Mesendoderm (in vitro differentiated cells): ENCODE measurements at regions not wholly inside any gene's neighbourhood (a gene's known extent, or its start where the extent isn't known, plus 50 kb on each side); places are given as distances from the start of the nearest gene placed in this dataset.

Source experiments
- DNase-seq: peaks from one replicate; pipeline ENCODE4 v3.0.0; 2013
- H2AK5ac ChIP-seq: 2 replicates; pipeline ENCODE4 v1.6.1; 2013; ENCODE audit warnings: low read length, inconsistent platforms
- H2BK120ac ChIP-seq: 2 replicates; pipeline ENCODE4 v1.6.1; 2013; ENCODE audit warnings: low read depth, mild to moderate bottlenecking, low read length, moderate library complexity, mixed read lengths
- H2BK15ac ChIP-seq: replicated peaks from 2 replicates; pipeline ENCODE4 v1.6.1; 2013; ENCODE audit warnings: low read depth, mild to moderate bottlenecking, moderate library complexity
- H2BK5ac ChIP-seq: 2 replicates; pipeline ENCODE4 v1.6.1; 2013; ENCODE audit warnings: low read length, inconsistent platforms
- H3K18ac ChIP-seq: 2 replicates; pipeline ENCODE4 v1.6.1; 2013; ENCODE audit warnings: mild to moderate bottlenecking, low read length, mixed read lengths
- H3K23ac ChIP-seq: one replicate; pipeline ENCODE4 v1.6.1; 2013; ENCODE audit warnings: low read length
- H3K27ac ChIP-seq: 2 replicates; pipeline ENCODE4 v1.5.1; 2013; ENCODE audit warnings: low read depth, mild to moderate bottlenecking, inconsistent platforms, low read length, moderate library complexity
- H3K27me3 ChIP-seq: 2 replicates; pipeline ENCODE4 v1.6.1; 2013; ENCODE audit warnings: low read length, control low read depth, mild to moderate bottlenecking, inconsistent platforms; ENCODE audit not compliant: insufficient read depth, poor library complexity
- H3K36me3 ChIP-seq: 2 replicates; pipeline ENCODE4 v1.6.1; 2013; ENCODE audit warnings: low read length, inconsistent platforms; ENCODE audit not compliant: control insufficient read depth, insufficient read depth
- H3K4ac ChIP-seq: one replicate; pipeline ENCODE4 v1.6.1; 2013; ENCODE audit warnings: low read depth, mild to moderate bottlenecking, low read length, moderate library complexity
- H3K4me1 ChIP-seq: 2 replicates; pipeline ENCODE4 v1.6.1; 2013; ENCODE audit warnings: low read depth, low read length, inconsistent platforms; ENCODE audit not compliant: control insufficient read depth
- H3K4me2 ChIP-seq: 2 replicates; pipeline ENCODE4 v1.6.1; 2013; ENCODE audit warnings: low read length
- H3K4me3 ChIP-seq: 2 replicates; pipeline ENCODE4 v1.5.1; 2013; ENCODE audit warnings: mild to moderate bottlenecking, low read length
- H3K56ac ChIP-seq: one replicate; pipeline ENCODE4 v1.6.1; 2013; ENCODE audit warnings: low read length
- H3K79me1 ChIP-seq: 2 replicates; pipeline ENCODE4 v1.6.1; 2013; ENCODE audit warnings: low read length, inconsistent platforms
- H3K79me2 ChIP-seq: 2 replicates; pipeline ENCODE4 v1.6.1; 2013; ENCODE audit warnings: mild to moderate bottlenecking, low read length; ENCODE audit not compliant: control insufficient read depth, insufficient read depth
- H3K9ac ChIP-seq: 2 replicates; pipeline ENCODE4 v1.6.1; 2013; ENCODE audit warnings: low read length, inconsistent platforms
- H4K5ac ChIP-seq: one replicate; pipeline ENCODE4 v1.6.1; 2013; ENCODE audit warnings: low read length
- H4K8ac ChIP-seq: one replicate; pipeline ENCODE4 v1.6.1; 2013; ENCODE audit warnings: low read depth, mild to moderate bottlenecking, control low read depth, low read length, moderate library complexity
- WGBS: extraction: QIAGEN DNeasy Blood & Tissue Kit; methylation state at CpG from one replicate; pipeline ENCODE4 v1.1.7; 2013; ENCODE audit warnings: low lambda C conversion rate, missing lambda C conversion rate; ENCODE audit not compliant: insufficient coverage; ENCODE audit errors: extremely low coverage; 5-methylcytosine and 5-hydroxymethylcytosine counted together

DNA sequence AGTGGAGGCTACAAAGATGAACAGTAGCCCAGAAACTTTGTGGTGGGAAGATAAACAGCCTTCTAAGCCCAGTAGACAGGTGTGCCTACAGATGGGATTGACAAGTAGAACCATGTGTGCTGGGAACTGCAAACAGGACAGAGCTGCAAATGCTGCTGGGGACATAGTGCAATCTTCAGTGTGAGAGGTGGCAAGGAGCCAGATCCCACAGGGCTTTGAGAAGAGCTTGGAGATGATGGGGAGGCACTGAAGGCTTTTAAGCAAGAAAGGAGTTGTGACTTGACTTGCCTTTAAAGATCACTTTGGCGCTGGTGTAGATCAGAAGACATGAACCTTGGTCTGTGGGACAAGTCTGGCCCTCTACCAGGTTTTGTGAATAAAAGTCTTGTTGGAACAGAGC lies 675.2 kb downstream of the ACTL7B start:
- Histone ChIP-seq H2BK15ac (no peak overlapping the region), H4K5ac (no peak overlapping the region), H4K8ac (no peak overlapping the region), H2AK5ac (no peak overlapping the region), H2BK120ac (no peak overlapping the region), H3K27ac (no peak overlapping the region), H3K18ac (no peak overlapping the region), H3K56ac (no peak overlapping the region), H3K27me3 (no peaks in the 10 kb centered on the region), H3K36me3 (no peaks in the 10 kb centered on the region), H3K9ac (no peak overlapping the region), H3K23ac (no peak overlapping the region), H3K79me1 (no peaks in the 10 kb centered on the region), H3K4ac (no peak overlapping the region), H2BK5ac (no peak overlapping the region), H3K4me2 (no peak overlapping the region), H3K79me2 (no peaks in the 10 kb centered on the region), H3K4me1 (no peaks in the 10 kb centered on the region), H3K4me3 (no peak overlapping the region)
- no CpG with 5 or more reads among the region's 1 CpG for WGBS
- no peak for DNase-seq

DNA sequence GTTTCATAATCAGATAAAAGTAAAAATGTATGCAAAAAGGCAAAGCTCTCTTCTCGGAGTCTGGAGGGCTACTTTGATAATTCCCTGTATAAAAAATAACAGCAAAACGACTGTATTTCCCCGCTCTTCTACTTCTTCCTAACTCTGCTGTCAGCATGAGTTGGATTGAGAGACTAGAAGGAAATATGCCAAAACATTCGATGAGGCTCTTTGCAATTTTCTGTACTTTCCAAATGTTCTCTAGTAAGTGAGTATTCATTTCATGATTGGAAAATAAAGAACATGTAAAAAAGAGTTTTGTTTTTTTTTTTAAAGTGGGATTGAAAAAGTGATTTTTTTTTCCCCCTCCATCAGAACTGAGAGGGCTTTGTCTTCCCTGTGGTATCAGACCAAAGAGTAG lies 677.5 kb downstream of the ACTL7B start:
- no peak overlapping the region for H3K4ac ChIP-seq
- no peak overlapping the region for H2BK5ac ChIP-seq
- H3K4me3 ChIP-seq = no peak overlapping the region
- H3K23ac ChIP-seq = no peak overlapping the region
- H3K27me3 ChIP-seq = no peaks in the 10 kb centered on the region
- no peak overlapping the region for H4K8ac ChIP-seq
- no peak for DNase-seq
- no peak overlapping the region for H2BK15ac ChIP-seq
- no peak overlapping the region for H3K27ac ChIP-seq
- no CpG with 5 or more reads among the region's 4 CpGs for WGBS
- H4K5ac ChIP-seq = no peak overlapping the region
- H3K56ac ChIP-seq = no peak overlapping the region
- no peak overlapping the region for H3K9ac ChIP-seq
- no peaks in the 10 kb centered on the region for H3K79me2 ChIP-seq
- no peak overlapping the region for H3K18ac ChIP-seq
- no peaks in the 10 kb centered on the region for H3K79me1 ChIP-seq
- H3K4me2 ChIP-seq = no peak overlapping the region
- no peaks in the 10 kb centered on the region for H3K4me1 ChIP-seq
- H2BK120ac ChIP-seq = no peak overlapping the region
- H3K36me3 ChIP-seq = no peaks in the 10 kb centered on the region
- H2AK5ac ChIP-seq = no peak overlapping the region

GRCh38 chr9:108168236-108168850 lies 678.8 kb upstream of the KLF4 start:
- no peak overlapping the region for H2BK15ac ChIP-seq
- no peaks in the 10 kb centered on the region for H3K36me3 ChIP-seq
- H2BK5ac ChIP-seq = no peak overlapping the region
- DNase-seq = no peak
- no peak overlapping the region for H3K18ac ChIP-seq
- no peak overlapping the region for H2AK5ac ChIP-seq
- H4K5ac ChIP-seq = no peak overlapping the region
- H4K8ac ChIP-seq = no peak overlapping the region
- no peak overlapping the region for H3K27ac ChIP-seq
- H3K27me3 ChIP-seq = no peaks in the 10 kb centered on the region
- no peak overlapping the region for H3K23ac ChIP-seq
- no peak overlapping the region for H3K56ac ChIP-seq
- H3K4me1 ChIP-seq = no peaks in the 10 kb centered on the region
- H3K9ac ChIP-seq = no peak overlapping the region
- WGBS = no CpG with 5 or more reads among the region's 3 CpGs
- H3K79me2 ChIP-seq = no peaks in the 10 kb centered on the region
- no peak overlapping the region for H3K4me3 ChIP-seq
- H2BK120ac ChIP-seq = no peak overlapping the region
- H3K79me1 ChIP-seq = no peaks in the 10 kb centered on the region
- H3K4ac ChIP-seq = no peak overlapping the region
- H3K4me2 ChIP-seq = no peak overlapping the region

GRCh38 chr9:108167136-108167900 lies 677.7 kb upstream of the KLF4 start:
- Histone ChIP-seq H3K4me3 (no peak overlapping the region), H3K18ac (no peak overlapping the region), H3K4me1 (no peaks in the 10 kb centered on the region), H3K27ac (no peak overlapping the region), H3K36me3 (no peaks in the 10 kb centered on the region), H2BK15ac (no peak overlapping the region), H3K9ac (no peak overlapping the region), H3K4ac (no peak overlapping the region), H4K5ac (no peak overlapping the region), H3K27me3 (no peaks in the 10 kb centered on the region), H3K56ac (no peak overlapping the region), H3K4me2 (no peak overlapping the region), H3K23ac (no peak overlapping the region), H2BK5ac (no peak overlapping the region), H2BK120ac (no peak overlapping the region), H3K79me2 (no peaks in the 10 kb centered on the region), H3K79me1 (no peaks in the 10 kb centered on the region), H4K8ac (no peak overlapping the region), H2AK5ac (no peak overlapping the region)
- DNase-seq = no peak
- WGBS = no CpG with 5 or more reads among the region's 5 CpGs

GRCh38 chr9:108166519-108166918 lies 677.0 kb upstream of the KLF4 start:
- no peak overlapping the region for H3K9ac ChIP-seq
- no peak overlapping the region for H3K4me3 ChIP-seq
- no peak overlapping the region for H3K4me2 ChIP-seq
- H3K27ac ChIP-seq = no peak overlapping the region
- no peak overlapping the region for H4K5ac ChIP-seq
- no peak overlapping the region for H3K23ac ChIP-seq
- no peaks in the 10 kb centered on the region for H3K79me2 ChIP-seq
- no peak overlapping the region for H2BK120ac ChIP-seq
- no peak for DNase-seq
- H3K18ac ChIP-seq = no peak overlapping the region
- H3K4me1 ChIP-seq = no peaks in the 10 kb centered on the region
- H3K56ac ChIP-seq = no peak overlapping the region
- no CpG with 5 or more reads among the region's 2 CpGs for WGBS
- H3K4ac ChIP-seq = no peak overlapping the region
- H2AK5ac ChIP-seq = no peak overlapping the region
- no peaks in the 10 kb centered on the region for H3K79me1 ChIP-seq
- H3K36me3 ChIP-seq = no peaks in the 10 kb centered on the region
- H4K8ac ChIP-seq = no peak overlapping the region
- no peaks in the 10 kb centered on the region for H3K27me3 ChIP-seq
- H2BK15ac ChIP-seq = no peak overlapping the region
- no peak overlapping the region for H2BK5ac ChIP-seq
